ENCODE measurements at regions not wholly inside any gene's neighbourhood (a gene's known extent, or its start where the extent isn't known, plus 50 kb on each side); places are given as distances from the start of the nearest gene placed in this dataset.

DNA sequence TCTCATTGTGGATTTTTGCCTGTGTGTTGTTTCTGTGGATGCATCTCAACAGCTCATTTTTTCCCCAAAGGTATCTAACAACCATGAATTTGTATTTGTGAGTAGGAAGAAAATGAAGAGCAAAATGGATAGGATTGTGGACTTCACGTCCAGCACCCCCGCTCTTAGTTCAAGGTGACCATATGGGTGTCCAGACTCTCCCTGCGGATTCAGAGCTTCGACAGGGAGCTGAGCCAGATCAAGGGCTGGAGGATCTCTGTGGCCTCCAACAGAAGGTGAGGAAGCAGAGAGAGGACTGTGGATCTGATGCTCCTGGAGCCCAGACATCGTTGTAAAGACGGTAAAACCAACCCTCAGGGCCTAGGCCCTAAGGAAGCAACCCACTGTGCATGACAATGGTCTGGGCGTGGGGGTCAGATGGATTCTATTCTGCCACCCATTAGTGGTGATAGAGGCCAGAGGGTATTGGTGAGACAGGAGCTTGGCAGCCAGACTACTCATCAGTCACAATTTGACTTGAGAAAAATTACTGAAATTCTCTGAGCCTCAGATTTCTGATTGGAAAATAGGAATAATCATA is 659.7 kb upstream of the TMEM132C start:
- TF ChIP-seq, protein P1, sequence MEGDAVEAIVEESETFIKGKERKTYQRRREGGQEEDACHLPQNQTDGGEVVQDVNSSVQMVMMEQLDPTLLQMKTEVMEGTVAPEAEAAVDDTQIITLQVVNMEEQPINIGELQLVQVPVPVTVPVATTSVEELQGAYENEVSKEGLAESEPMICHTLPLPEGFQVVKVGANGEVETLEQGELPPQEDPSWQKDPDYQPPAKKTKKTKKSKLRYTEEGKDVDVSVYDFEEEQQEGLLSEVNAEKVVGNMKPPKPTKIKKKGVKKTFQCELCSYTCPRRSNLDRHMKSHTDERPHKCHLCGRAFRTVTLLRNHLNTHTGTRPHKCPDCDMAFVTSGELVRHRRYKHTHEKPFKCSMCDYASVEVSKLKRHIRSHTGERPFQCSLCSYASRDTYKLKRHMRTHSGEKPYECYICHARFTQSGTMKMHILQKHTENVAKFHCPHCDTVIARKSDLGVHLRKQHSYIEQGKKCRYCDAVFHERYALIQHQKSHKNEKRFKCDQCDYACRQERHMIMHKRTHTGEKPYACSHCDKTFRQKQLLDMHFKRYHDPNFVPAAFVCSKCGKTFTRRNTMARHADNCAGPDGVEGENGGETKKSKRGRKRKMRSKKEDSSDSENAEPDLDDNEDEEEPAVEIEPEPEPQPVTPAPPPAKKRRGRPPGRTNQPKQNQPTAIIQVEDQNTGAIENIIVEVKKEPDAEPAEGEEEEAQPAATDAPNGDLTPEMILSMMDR (IDR thresholded peaks at IDR 0.05; ENCODE audit: insufficient read depth, low read length, poor library complexity, severe bottlenecking): no peak
- no peak for TF ChIP-seq EZH2phosphoT487 (conservative IDR thresholded peaks at IDR 0.05; ENCODE audit: low read length)
